ENCODE measurements at regions not wholly inside any gene's neighbourhood (a gene's known extent, or its start where the extent isn't known, plus 50 kb on each side); places are given as distances from the start of the nearest gene placed in this dataset.
"Not testable (repeated sequence)": the region's sequence is repeated elsewhere in the genome, so short reads cannot be mapped to it uniquely, and the experiment has no call there.

GRCh38 chr13:74730556-74731331, 596.5 kb upstream of the KLF12 start:
- Histone ChIP-seq H3K27me3 (ENCODE audit: low read length) (no peaks in the 10 kb centered on the region), H3F3A (ENCODE audit: insufficient read depth) (no peaks in the 10 kb centered on the region), H3K4me3 (ENCODE audit: insufficient read depth, low read length, poor library complexity, severe bottlenecking) (no peak overlapping the region), H3K9me3 (ENCODE audit: insufficient read depth, low read length) (no peaks in the 10 kb centered on the region), H3K79me2 (ENCODE audit: insufficient read depth, low read length) (no peaks in the 10 kb centered on the region), H2AFZ (ENCODE audit: low read depth, low read length, severe bottlenecking) (no peak overlapping the region), H4K20me1 (ENCODE audit: low read depth, low read length) (no peaks in the 10 kb centered on the region), H3K9me2 (replicated peaks; ENCODE audit: insufficient read depth, low read length) (no peaks in the 10 kb centered on the region), H3K27ac (ENCODE audit: low read depth, low read length) (no peak overlapping the region), H3K4me2 (ENCODE audit: low read depth, low read length, poor library complexity, severe bottlenecking) (no peak overlapping the region), H3K36me3 (ENCODE audit: low read length) (no peaks in the 10 kb centered on the region), H3K9ac (ENCODE audit: low read length) (no peak overlapping the region)
- no peak for TF ChIP-seq CTCF (IDR thresholded peaks at IDR 0.05; ENCODE audit: insufficient read depth, low read length, poor library complexity, severe bottlenecking)
- no peak for TF ChIP-seq EZH2phosphoT487 (conservative IDR thresholded peaks at IDR 0.05; ENCODE audit: low read length)

DNA sequence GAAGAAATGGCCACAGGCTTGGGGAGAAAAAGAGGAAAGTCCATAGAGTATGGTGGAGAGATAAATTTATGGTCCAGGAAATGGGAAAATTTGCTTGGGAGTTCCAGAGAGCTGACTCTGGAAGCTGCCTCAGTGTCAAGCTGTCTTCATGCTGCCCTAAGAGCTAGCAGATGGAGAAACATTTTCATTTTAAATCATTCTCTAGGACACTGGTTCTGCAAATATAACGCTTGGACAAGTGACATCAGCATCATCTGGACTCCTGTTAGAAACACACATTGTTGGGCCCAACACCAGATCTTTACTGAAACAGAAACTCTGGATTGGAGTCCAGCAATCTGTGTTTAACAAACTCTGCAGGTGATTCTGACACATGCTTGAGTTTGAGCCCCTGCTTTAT, 592.0 kb upstream of the KLF12 start:
- H3K27me3 ChIP-seq (ENCODE audit: low read length) = no peaks in the 10 kb centered on the region
- H3F3A ChIP-seq (ENCODE audit: insufficient read depth) = no peaks in the 10 kb centered on the region
- no peak overlapping the region for H3K4me3 ChIP-seq (ENCODE audit: insufficient read depth, low read length, poor library complexity, severe bottlenecking)
- no peak overlapping the region for H3K4me2 ChIP-seq (ENCODE audit: low read depth, low read length, poor library complexity, severe bottlenecking)
- H3K9ac ChIP-seq (ENCODE audit: low read length) = no peak overlapping the region
- H2AFZ ChIP-seq (ENCODE audit: low read depth, low read length, severe bottlenecking) = no peak overlapping the region
- no peaks in the 10 kb centered on the region for H3K9me2 ChIP-seq (replicated peaks; ENCODE audit: insufficient read depth, low read length)
- H4K20me1 ChIP-seq (ENCODE audit: low read depth, low read length) = no peaks in the 10 kb centered on the region
- no peaks in the 10 kb centered on the region for H3K36me3 ChIP-seq (ENCODE audit: low read length)
- H3K27ac ChIP-seq (ENCODE audit: low read depth, low read length) = no peak overlapping the region
- TF ChIP-seq CTCF (IDR thresholded peaks at IDR 0.05; ENCODE audit: insufficient read depth, low read length, poor library complexity, severe bottlenecking) = no peak
- no peak for TF ChIP-seq EZH2phosphoT487 (conservative IDR thresholded peaks at IDR 0.05; ENCODE audit: low read length)
- H3K9me3 ChIP-seq (ENCODE audit: insufficient read depth, low read length) = no peaks in the 10 kb centered on the region
- H3K79me2 ChIP-seq (ENCODE audit: insufficient read depth, low read length) = no peaks in the 10 kb centered on the region

- not testable (repeated sequence) for H3K4me3 ChIP-seq (ENCODE audit: insufficient read depth, low read length, poor library complexity, severe bottlenecking); H3K4me2 ChIP-seq (ENCODE audit: low read depth, low read length, poor library complexity, severe bottlenecking); H3F3A ChIP-seq (ENCODE audit: insufficient read depth); H3K9me2 ChIP-seq (replicated peaks; ENCODE audit: insufficient read depth, low read length); H2AFZ ChIP-seq (ENCODE audit: low read depth, low read length, severe bottlenecking); H3K9ac ChIP-seq (ENCODE audit: low read length); H3K27ac ChIP-seq (ENCODE audit: low read depth, low read length); H3K9me3 ChIP-seq (ENCODE audit: insufficient read depth, low read length); H3K79me2 ChIP-seq (ENCODE audit: insufficient read depth, low read length); H3K36me3 ChIP-seq (ENCODE audit: low read length); H3K27me3 ChIP-seq (ENCODE audit: low read length); H4K20me1 ChIP-seq (ENCODE audit: low read depth, low read length)
These were observed 584.1 kb upstream of the KLF12 start for GRCh38 chr13:74718232-74718842.

DNA sequence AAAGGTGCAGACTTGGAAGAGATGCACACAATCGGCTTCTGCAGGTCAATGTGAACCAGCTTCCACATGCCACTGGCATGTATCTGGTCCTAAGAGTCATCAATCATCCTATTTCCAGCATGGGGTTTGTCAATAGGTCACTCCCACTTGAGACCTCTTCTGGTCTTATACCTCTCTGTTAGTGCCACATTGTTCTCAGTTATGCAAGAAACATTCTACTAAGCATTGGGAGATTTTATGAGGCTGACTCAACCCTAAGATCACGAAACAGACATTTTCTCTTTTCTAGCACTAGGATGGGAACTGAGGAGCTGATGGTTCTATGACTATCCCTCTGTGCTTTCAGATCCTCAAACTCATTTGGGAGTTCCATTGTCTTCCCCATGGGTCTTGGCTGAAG, 581.5 kb upstream of the KLF12 start:
- TF ChIP-seq EZH2phosphoT487 (conservative IDR thresholded peaks at IDR 0.05; ENCODE audit: low read length) (no peak), CTCF (IDR thresholded peaks at IDR 0.05; ENCODE audit: insufficient read depth, low read length, poor library complexity, severe bottlenecking) (no peak)
- H4K20me1 ChIP-seq (ENCODE audit: low read depth, low read length) = no peaks in the 10 kb centered on the region
- H3K36me3 ChIP-seq (ENCODE audit: low read length) = no peaks in the 10 kb centered on the region
- H2AFZ ChIP-seq (ENCODE audit: low read depth, low read length, severe bottlenecking) = no peak overlapping the region
- no peaks in the 10 kb centered on the region for H3F3A ChIP-seq (ENCODE audit: insufficient read depth)
- no peaks in the 10 kb centered on the region for H3K9me2 ChIP-seq (replicated peaks; ENCODE audit: insufficient read depth, low read length)
- no peaks in the 10 kb centered on the region for H3K79me2 ChIP-seq (ENCODE audit: insufficient read depth, low read length)
- no peak overlapping the region for H3K4me3 ChIP-seq (ENCODE audit: insufficient read depth, low read length, poor library complexity, severe bottlenecking)
- H3K9me3 ChIP-seq (ENCODE audit: insufficient read depth, low read length) = no peaks in the 10 kb centered on the region
- H3K9ac ChIP-seq (ENCODE audit: low read length) = no peak overlapping the region
- no peaks in the 10 kb centered on the region for H3K27me3 ChIP-seq (ENCODE audit: low read length)
- no peak overlapping the region for H3K4me2 ChIP-seq (ENCODE audit: low read depth, low read length, poor library complexity, severe bottlenecking)
- H3K27ac ChIP-seq (ENCODE audit: low read depth, low read length) = no peak overlapping the region

Measured in SU-DHL-6 (cell line).